ENCODE measurements at regions not wholly inside any gene's neighbourhood (a gene's known extent, or its start where the extent isn't known, plus 50 kb on each side); places are given as distances from the start of the nearest gene placed in this dataset.

DNA sequence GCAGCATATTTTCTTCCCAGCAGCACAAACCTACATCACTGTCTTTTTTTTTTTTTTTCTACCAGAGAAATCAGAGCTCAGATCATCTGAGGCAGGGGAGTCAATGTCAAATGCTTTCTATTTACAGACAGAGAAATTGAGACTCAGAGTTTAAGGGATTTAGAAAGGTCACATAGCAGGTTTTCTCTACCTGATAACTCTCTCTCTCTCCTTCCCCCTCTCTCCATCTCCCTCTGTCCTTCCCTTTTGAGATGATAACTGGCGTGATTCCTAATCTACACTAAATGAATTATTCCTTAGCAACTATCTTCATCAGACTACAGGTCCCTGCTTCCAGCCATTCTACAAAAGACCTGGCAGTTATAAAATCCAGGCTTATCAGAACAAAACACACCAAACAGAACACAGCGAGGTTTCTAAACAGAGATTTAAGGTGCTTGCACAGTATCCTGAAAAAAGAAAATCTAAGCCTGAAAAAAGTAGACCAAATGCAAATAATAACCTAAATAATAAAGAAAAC, 161.6 kb upstream of the PKDCC start:
- TF ChIP-seq, protein P1, sequence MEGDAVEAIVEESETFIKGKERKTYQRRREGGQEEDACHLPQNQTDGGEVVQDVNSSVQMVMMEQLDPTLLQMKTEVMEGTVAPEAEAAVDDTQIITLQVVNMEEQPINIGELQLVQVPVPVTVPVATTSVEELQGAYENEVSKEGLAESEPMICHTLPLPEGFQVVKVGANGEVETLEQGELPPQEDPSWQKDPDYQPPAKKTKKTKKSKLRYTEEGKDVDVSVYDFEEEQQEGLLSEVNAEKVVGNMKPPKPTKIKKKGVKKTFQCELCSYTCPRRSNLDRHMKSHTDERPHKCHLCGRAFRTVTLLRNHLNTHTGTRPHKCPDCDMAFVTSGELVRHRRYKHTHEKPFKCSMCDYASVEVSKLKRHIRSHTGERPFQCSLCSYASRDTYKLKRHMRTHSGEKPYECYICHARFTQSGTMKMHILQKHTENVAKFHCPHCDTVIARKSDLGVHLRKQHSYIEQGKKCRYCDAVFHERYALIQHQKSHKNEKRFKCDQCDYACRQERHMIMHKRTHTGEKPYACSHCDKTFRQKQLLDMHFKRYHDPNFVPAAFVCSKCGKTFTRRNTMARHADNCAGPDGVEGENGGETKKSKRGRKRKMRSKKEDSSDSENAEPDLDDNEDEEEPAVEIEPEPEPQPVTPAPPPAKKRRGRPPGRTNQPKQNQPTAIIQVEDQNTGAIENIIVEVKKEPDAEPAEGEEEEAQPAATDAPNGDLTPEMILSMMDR (conservative IDR thresholded peaks at IDR 0.05 in 1 of 2, IDR thresholded peaks at IDR 0.05 in 1 of 2; ENCODE audit: extremely low read depth in 1 of 2, insufficient read depth in 1 of 2, low read depth in 1 of 2, low read length in 2 of 2) = no peak
- no peak for TF ChIP-seq EZH2 (IDR thresholded peaks at IDR 0.05; ENCODE audit: borderline replicate concordance, low read length)

Data from mammary epithelial cell (primary cell).